HEK293T (cell line): ENCODE measurements at regions not wholly inside any gene's neighbourhood (a gene's known extent, or its start where the extent isn't known, plus 50 kb on each side); places are given as distances from the start of the nearest gene placed in this dataset.

Experiments
- BHLHE40 ChIP-seq: fragments of 450-650 bp; IDR thresholded peaks from 2 replicates; pipeline ENCODE4 v1.6.1; 2016; ENCODE audit warnings: mild to moderate bottlenecking, moderate library complexity, borderline replicate concordance
- FOXA1 ChIP-seq: fragments of 450-650 bp; IDR thresholded peaks from 2 replicates; pipeline ENCODE4 v1.6.1; 2016; ENCODE audit warnings: mild to moderate bottlenecking
- FOXM1 ChIP-seq: fragments of 450-650 bp; IDR thresholded peaks from 2 replicates; pipeline ENCODE4 v1.6.1; 2017; ENCODE audit warnings: mild to moderate bottlenecking, borderline replicate concordance
- HDGF ChIP-seq: fragments of 450-650 bp; IDR thresholded peaks from 2 replicates; pipeline ENCODE4 v1.6.1; 2017; ENCODE audit warnings: antibody characterized with exemption, borderline replicate concordance
- L3MBTL2 ChIP-seq: fragments of 450-650 bp; conservative IDR thresholded peaks from 2 replicates; pipeline ENCODE4 v1.6.1; 2016; ENCODE audit warnings: mild to moderate bottlenecking
- PKNOX1 ChIP-seq: fragments of 450-650 bp; IDR thresholded peaks from 2 replicates; pipeline ENCODE4 v1.6.1; 2016
- SP1 ChIP-seq: fragments of 450-650 bp; IDR thresholded peaks from 2 replicates; pipeline ENCODE4 v1.6.1; 2017
- SUZ12 ChIP-seq: fragments of 450-650 bp; IDR thresholded peaks from 2 replicates; pipeline ENCODE4 v1.6.1; 2016; ENCODE audit warnings: mild to moderate bottlenecking
- TARDBP ChIP-seq: fragments of 450-650 bp; IDR thresholded peaks from 2 replicates; pipeline ENCODE4 v1.6.1; 2016
- ZNF384 ChIP-seq: fragments of 450-650 bp; IDR thresholded peaks from 2 replicates; pipeline ENCODE4 v1.6.1; 2016

- TF ChIP-seq TARDBP (no peak), SP1 (no peak), ZNF384 (no peak), FOXM1 (no peak), HDGF (no peak), BHLHE40 (no peak), FOXA1 (no peak), SUZ12 (no peak), L3MBTL2 (no peak), PKNOX1 (no peak)
These were observed 360.6 kb downstream of the RND3 start for GRCh38 chr2:150126839-150127238.
